T-cell (primary cell): ENCODE measurements at regions not wholly inside any gene's neighbourhood (a gene's known extent, or its start where the extent isn't known, plus 50 kb on each side); places are given as distances from the start of the nearest gene placed in this dataset.

Experiments used
- ATAC-seq, 4 experiments: fragments of 200-7000 bp in 3 of 4; fragments of 150-1000 bp in 1 of 4; cut with Tn5 transposase; replicated peaks in 1 of 4; 1 replicate in 3 of 4; 2 replicates in 1 of 4; pipeline ENCODE4 v1.10.0; 2021; ENCODE audit warnings: moderate library complexity in 3 of 4, mild to moderate bottlenecking in 2 of 4, moderate number of reproducible peaks in 1 of 4
- CTCF ChIA-PET, 2 donors: fragments of 300-600 bp; sonication (Branson Sonifier 250); formaldehyde crosslinking; loops; one replicate each; lab custom pipeline; 2022; ENCODE audit warnings: antibody characterized with exemption in 2 of 2; lab: Charles Lee
- POLR2A ChIA-PET, 2 donors: fragments of 300-600 bp; sonication (Branson Sonifier 250); formaldehyde crosslinking; loops; one replicate each; lab custom pipeline; 2022; ENCODE audit warnings: antibody characterized with exemption in 2 of 2; lab: Charles Lee
- DNase-seq, 35 experiments: peaks; one replicate each; pipeline versions ENCODE4 v3.0.0 to v3.0.0-alpha.2; 2013 to 2023
- H3K27ac ChIP-seq: one replicate; pipeline ENCODE4 v1.5.1; 2013; ENCODE audit warnings: low read length
- H3K27me3 ChIP-seq, 2 experiments: replicated peaks in 1 of 2; 1 replicate in 1 of 2; 2 replicates in 1 of 2; pipeline versions ENCODE4 v1.6.1 to v1.7.0; 2013; ENCODE audit warnings: low read length in 1 of 2, mixed read lengths in 1 of 2; ENCODE audit not compliant: control insufficient read depth in 2 of 2, insufficient read depth in 2 of 2; ENCODE audit errors: extremely low read depth in 1 of 2
- H3K36me3 ChIP-seq, 2 donors: 1 replicate in 1 of 2; 2 replicates in 1 of 2; pipeline versions ENCODE4 v1.6.1 to v1.7.0; 2013; ENCODE audit warnings: low read length in 1 of 2; ENCODE audit not compliant: control insufficient read depth in 2 of 2, insufficient read depth in 1 of 2; ENCODE audit errors: extremely low read depth in 1 of 2
- H3K4me1 ChIP-seq, 2 experiments: 1 replicate in 1 of 2; 2 replicates in 1 of 2; pipeline versions ENCODE4 v1.6.1 to v1.7.0; 2013; ENCODE audit warnings: low read length in 2 of 2, mixed read lengths in 1 of 2; ENCODE audit not compliant: insufficient read depth in 2 of 2, control insufficient read depth in 1 of 2; ENCODE audit errors: extremely low read depth in 1 of 2
- H3K4me3 ChIP-seq, 2 donors: 1 replicate in 1 of 2; 2 replicates in 1 of 2; pipeline versions ENCODE4 v1.5.1 to v1.7.0; 2013; ENCODE audit warnings: mild to moderate bottlenecking in 2 of 2, low read length in 1 of 2, moderate library complexity in 1 of 2; ENCODE audit not compliant: control insufficient read depth in 1 of 2; ENCODE audit errors: extremely low read depth in 1 of 2
- H3K9me3 ChIP-seq: 2 replicates; pipeline ENCODE4 v1.7.0; 2013
- H3K27ac Mint-ChIP-seq, 2 donors: one replicate each; pipeline ENCODE4 v1.8.0; 2020 to 2021; ENCODE audit warnings: mild to moderate bottlenecking in 2 of 2, mixed read lengths in 2 of 2
- H3K27me3 Mint-ChIP-seq, 2 donors: one replicate each; pipeline ENCODE4 v1.8.0; 2021 to 2022; ENCODE audit warnings: mixed read lengths in 2 of 2
- H3K36me3 Mint-ChIP-seq: one replicate; pipeline ENCODE4 v1.8.0; 2021; ENCODE audit warnings: mixed read lengths
- H3K4me1 Mint-ChIP-seq, 3 donors: one replicate each; pipeline ENCODE4 v1.8.0; 2020 to 2022; ENCODE audit warnings: mixed read lengths in 3 of 3, mild to moderate bottlenecking in 1 of 3
- H3K4me3 Mint-ChIP-seq, 3 donors: one replicate each; pipeline ENCODE4 v1.8.0; 2020 to 2022; ENCODE audit warnings: mild to moderate bottlenecking in 3 of 3, mixed read lengths in 3 of 3, moderate library complexity in 3 of 3
- H3K9me3 Mint-ChIP-seq, 3 donors: one replicate each; pipeline ENCODE4 v1.8.0; 2020 to 2022; ENCODE audit warnings: mixed read lengths in 3 of 3
- WGBS: methylation state at CpG from one replicate; pipeline ENCODE4 v1.1.5; 2013; ENCODE audit warnings: missing lambda C conversion rate; ENCODE audit not compliant: insufficient coverage; 5-methylcytosine and 5-hydroxymethylcytosine counted together

GRCh38 chr5:21097661-21098060 is 1109.7 kb upstream of the CDH18 start:
- no peak for DNase-seq
- ChIA-PET CTCF (no interaction called here), POLR2A (no interaction called here)
- no peaks in the 10 kb centered on the region for H3K27me3 Mint-ChIP-seq
- 71% methylated on average over 1 of the region's 1 CpG for WGBS
- ATAC-seq: no peak
- H3K9me3 Mint-ChIP-seq: peaks cover 9 to 18% (median 12%) of the 10 kb centered on the region in 3 donors
- no peaks in the 10 kb centered on the region for H3K36me3 ChIP-seq
- no peaks in the 10 kb centered on the region for H3K36me3 Mint-ChIP-seq
- H3K4me1 ChIP-seq: no peaks in the 10 kb centered on the region
- no peaks in the 10 kb centered on the region for H3K27me3 ChIP-seq
- H3K4me1 Mint-ChIP-seq: no peaks in the 10 kb centered on the region
- H3K9me3 ChIP-seq: no peaks in the 10 kb centered on the region
- no peak overlapping the region for H3K4me3 ChIP-seq
- no peak overlapping the region for H3K27ac ChIP-seq
- H3K27ac Mint-ChIP-seq: no peak overlapping the region
- no peak overlapping the region for H3K4me3 Mint-ChIP-seq

- no peak overlapping the region for H3K4me3 ChIP-seq
- ChIA-PET POLR2A (no interaction called here), CTCF (no interaction called here)
- no peak overlapping the region for H3K27ac ChIP-seq
- peaks cover 12 to 20% (median 15%) of the 10 kb centered on the region in 3 donors for H3K9me3 Mint-ChIP-seq
- H3K27me3 Mint-ChIP-seq: no peaks in the 10 kb centered on the region
- peaks cover 4% of the 10 kb centered on the region for H3K9me3 ChIP-seq
- WGBS: no CpG with 5 or more reads among the region's 2 CpGs
- H3K27me3 ChIP-seq: no peaks in the 10 kb centered on the region
- H3K4me3 Mint-ChIP-seq: no peak overlapping the region
- no peaks in the 10 kb centered on the region for H3K36me3 ChIP-seq
- H3K36me3 Mint-ChIP-seq: no peaks in the 10 kb centered on the region
- H3K4me1 Mint-ChIP-seq: no peaks in the 10 kb centered on the region
- DNase-seq (no peak), ATAC-seq (no peak)
- no peaks in the 10 kb centered on the region for H3K4me1 ChIP-seq
- H3K27ac Mint-ChIP-seq: no peak overlapping the region
These were observed 1106.6 kb upstream of the CDH18 start for GRCh38 chr5:21094619-21095018.

- ChIA-PET CTCF (no interaction called here), POLR2A (no interaction called here)
- no peaks in the 10 kb centered on the region for H3K4me1 ChIP-seq
- no peaks in the 10 kb centered on the region for H3K36me3 ChIP-seq
- no peak overlapping the region for H3K4me3 Mint-ChIP-seq
- no peaks in the 10 kb centered on the region for H3K27me3 ChIP-seq
- no peak overlapping the region for H3K27ac ChIP-seq
- WGBS: no CpG with 5 or more reads among the region's 1 CpG
- ATAC-seq (no peak), DNase-seq (no peak)
- peaks cover 4% of the 10 kb centered on the region for H3K9me3 ChIP-seq
- H3K27me3 Mint-ChIP-seq: no peaks in the 10 kb centered on the region
- H3K36me3 Mint-ChIP-seq: no peaks in the 10 kb centered on the region
- no peaks in the 10 kb centered on the region for H3K4me1 Mint-ChIP-seq
- no peak overlapping the region for H3K27ac Mint-ChIP-seq
- H3K9me3 Mint-ChIP-seq: peaks cover 8 to 35% (median 31%) of the 10 kb centered on the region in 3 donors
- no peak overlapping the region for H3K4me3 ChIP-seq
These were observed 1099.8 kb upstream of the CDH18 start for GRCh38 chr5:21087766-21088165.

GRCh38 chr5:21085791-21086190 is 1097.8 kb upstream of the CDH18 start:
- Histone ChIP-seq H3K27ac (no peak overlapping the region), H3K4me3 (no peak overlapping the region), H3K36me3 (no peaks in the 10 kb centered on the region), H3K4me1 (no peaks in the 10 kb centered on the region), H3K9me3 (no peaks in the 10 kb centered on the region), H3K27me3 (no peaks in the 10 kb centered on the region)
- H3K4me1 Mint-ChIP-seq: no peaks in the 10 kb centered on the region
- DNase-seq (no peak), ATAC-seq (no peak)
- H3K4me3 Mint-ChIP-seq: no peak overlapping the region
- H3K9me3 Mint-ChIP-seq: peaks cover 8 to 37% (median 26%) of the 10 kb centered on the region in 3 donors
- WGBS: no CpG with 5 or more reads among the region's 2 CpGs
- H3K27ac Mint-ChIP-seq: no peak overlapping the region
- CTCF ChIA-PET: no interaction called here
- no peaks in the 10 kb centered on the region for H3K36me3 Mint-ChIP-seq
- no peaks in the 10 kb centered on the region for H3K27me3 Mint-ChIP-seq
- POLR2A ChIA-PET: no interaction called here

DNA sequence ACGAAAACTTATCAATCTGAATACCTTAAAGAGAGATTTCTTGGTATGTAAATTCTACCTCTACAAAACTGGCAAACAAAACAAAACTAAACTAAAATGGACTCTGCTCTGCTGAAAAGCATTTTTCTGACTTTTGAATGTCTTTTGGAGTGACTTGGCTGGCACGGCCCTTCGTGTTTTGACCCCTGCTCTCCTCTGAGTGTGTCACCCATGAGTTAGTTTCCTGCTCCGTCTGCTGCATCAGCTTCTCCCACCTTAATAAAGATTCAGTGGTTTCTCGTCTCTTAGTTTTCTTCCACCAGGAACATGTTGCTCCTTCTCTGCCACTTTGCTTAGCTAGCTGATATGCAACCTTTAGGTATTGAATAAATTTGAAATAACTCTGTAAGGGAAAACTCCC is 1084.0 kb upstream of the CDH18 start:
- H3K27ac ChIP-seq: no peak overlapping the region
- Mint-ChIP-seq H3K9me3 (peaks cover 5 to 16% (median 10%) of the 10 kb centered on the region in 3 donors), H3K4me1 (no peaks in the 10 kb centered on the region), H3K27me3 (no peaks in the 10 kb centered on the region), H3K36me3 (no peaks in the 10 kb centered on the region), H3K4me3 (no peak overlapping the region), H3K27ac (no peak overlapping the region)
- no peaks in the 10 kb centered on the region for H3K36me3 ChIP-seq
- WGBS: 60% methylated on average over 1 of the region's 5 CpGs
- no peaks in the 10 kb centered on the region for H3K27me3 ChIP-seq
- CTCF ChIA-PET: no interaction called here
- H3K4me3 ChIP-seq: no peak overlapping the region
- no peak for DNase-seq
- peaks cover 3% of the 10 kb centered on the region for H3K9me3 ChIP-seq
- POLR2A ChIA-PET: no interaction called here
- H3K4me1 ChIP-seq: no peaks in the 10 kb centered on the region
- ATAC-seq: no peak

DNA sequence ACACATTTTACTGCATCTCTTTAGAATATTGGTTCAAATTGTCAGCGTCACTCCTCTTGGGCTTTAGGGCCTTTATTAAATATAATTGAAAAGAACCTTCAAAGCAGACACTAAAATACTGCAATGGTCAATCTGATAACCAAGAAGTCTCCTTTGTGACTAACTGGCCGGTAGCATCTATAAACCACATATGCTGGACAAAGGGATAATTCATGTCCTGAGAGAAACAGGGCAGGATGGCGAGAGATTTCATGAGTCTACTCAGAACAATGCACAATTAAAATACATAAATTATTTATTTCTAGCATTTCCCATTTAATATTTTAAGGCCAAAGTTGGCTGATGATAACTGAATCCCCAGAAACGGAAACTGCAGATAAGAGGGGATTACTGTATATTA is 1083.4 kb upstream of the CDH18 start:
- ATAC-seq (no peak), DNase-seq (no peak)
- Mint-ChIP-seq H3K4me1 (no peaks in the 10 kb centered on the region), H3K27me3 (no peaks in the 10 kb centered on the region), H3K4me3 (no peak overlapping the region), H3K9me3 (peaks cover 8 to 14% (median 9%) of the 10 kb centered on the region in 3 donors), H3K36me3 (no peaks in the 10 kb centered on the region), H3K27ac (no peak overlapping the region)
- CTCF ChIA-PET: interaction anchor here in 1 of 2 donors (0.6 kb wide), 1 partner anchor 975 kb away, joined by 3 read pairs; no protein-coding TSS in a partner anchor
- WGBS: no CpG with 5 or more reads among the region's 4 CpGs
- H3K4me1 ChIP-seq: no peaks in the 10 kb centered on the region
- no peaks in the 10 kb centered on the region for H3K36me3 ChIP-seq
- no peak overlapping the region for H3K4me3 ChIP-seq
- POLR2A ChIA-PET: no interaction called here
- peaks cover 3% of the 10 kb centered on the region for H3K9me3 ChIP-seq
- H3K27me3 ChIP-seq: no peaks in the 10 kb centered on the region
- H3K27ac ChIP-seq: no peak overlapping the region

GRCh38 chr5:21070858-21071257 is 1082.9 kb upstream of the CDH18 start:
- H3K4me3 ChIP-seq: no peak overlapping the region
- H3K9me3 ChIP-seq: peaks cover 3% of the 10 kb centered on the region
- no peaks in the 10 kb centered on the region for H3K27me3 ChIP-seq
- H3K36me3 ChIP-seq: no peaks in the 10 kb centered on the region
- no peaks in the 10 kb centered on the region for H3K36me3 Mint-ChIP-seq
- no peak for DNase-seq
- H3K4me3 Mint-ChIP-seq: no peak overlapping the region
- no peak for ATAC-seq
- peaks cover 11 to 18% (median 12%) of the 10 kb centered on the region in 3 donors for H3K9me3 Mint-ChIP-seq
- no peak overlapping the region for H3K27ac ChIP-seq
- H3K27me3 Mint-ChIP-seq: no peaks in the 10 kb centered on the region
- H3K4me1 ChIP-seq: no peaks in the 10 kb centered on the region
- no peak overlapping the region for H3K27ac Mint-ChIP-seq
- ChIA-PET POLR2A (no interaction called here), CTCF (interaction anchor here in 1 of 2 donors (0.6 kb wide), 1 partner anchor 975 kb away, joined by 3 read pairs; no protein-coding TSS in a partner anchor)
- H3K4me1 Mint-ChIP-seq: no peaks in the 10 kb centered on the region
